C4-2B (cell line): ENCODE measurements at regions not wholly inside any gene's neighbourhood (a gene's known extent, or its start where the extent isn't known, plus 50 kb on each side); places are given as distances from the start of the nearest gene placed in this dataset.

ENCODE experiments used
- H3K27ac ChIP-seq: fragments of 450-650 bp; 2 replicates; pipeline ENCODE4 v1.5.1; 2017
- ZFX ChIP-seq: fragments of 450-650 bp; IDR thresholded peaks from 2 replicates; pipeline ENCODE4 v1.6.1; 2017
- TF ChIP-seq, protein P1 (sequence below): fragments of 450-650 bp; conservative IDR thresholded peaks from 2 replicates; pipeline ENCODE4 v1.5.1; 2017; ENCODE audit warnings: mild to moderate bottlenecking

DNA sequence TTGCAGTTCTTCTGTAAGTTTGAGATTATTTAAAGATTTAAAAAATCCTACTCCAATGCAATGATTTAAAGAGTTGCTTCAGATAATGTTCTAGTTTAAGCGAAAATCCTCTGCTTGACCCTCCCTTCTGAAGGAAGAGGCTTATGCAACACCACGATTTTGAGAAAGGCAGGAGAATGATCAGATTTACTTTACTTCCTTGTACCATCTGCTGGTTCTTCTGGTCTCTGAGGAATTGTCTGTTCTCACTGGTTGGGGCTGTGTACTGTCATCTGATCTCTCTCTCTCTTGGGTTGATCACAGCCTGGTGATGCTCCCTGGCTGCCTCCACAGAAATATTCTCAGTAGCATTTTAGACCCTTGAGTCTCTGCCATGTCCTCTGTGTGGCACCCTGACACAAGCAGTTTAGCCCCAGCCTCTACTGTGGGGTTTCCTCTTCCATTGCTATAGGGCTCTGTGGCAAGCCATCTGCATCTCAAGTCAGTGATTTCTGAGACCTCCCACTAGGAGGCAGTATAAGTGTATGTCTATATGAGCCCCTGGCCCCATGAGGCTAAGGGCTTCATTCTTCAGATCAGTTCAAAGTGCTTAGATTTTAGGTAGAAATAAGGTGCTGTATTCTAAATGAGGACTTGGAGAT, 50.8 kb upstream of the PLAAT1 start:
- TF ChIP-seq ZFX: no peak
- TF ChIP-seq, protein P1, sequence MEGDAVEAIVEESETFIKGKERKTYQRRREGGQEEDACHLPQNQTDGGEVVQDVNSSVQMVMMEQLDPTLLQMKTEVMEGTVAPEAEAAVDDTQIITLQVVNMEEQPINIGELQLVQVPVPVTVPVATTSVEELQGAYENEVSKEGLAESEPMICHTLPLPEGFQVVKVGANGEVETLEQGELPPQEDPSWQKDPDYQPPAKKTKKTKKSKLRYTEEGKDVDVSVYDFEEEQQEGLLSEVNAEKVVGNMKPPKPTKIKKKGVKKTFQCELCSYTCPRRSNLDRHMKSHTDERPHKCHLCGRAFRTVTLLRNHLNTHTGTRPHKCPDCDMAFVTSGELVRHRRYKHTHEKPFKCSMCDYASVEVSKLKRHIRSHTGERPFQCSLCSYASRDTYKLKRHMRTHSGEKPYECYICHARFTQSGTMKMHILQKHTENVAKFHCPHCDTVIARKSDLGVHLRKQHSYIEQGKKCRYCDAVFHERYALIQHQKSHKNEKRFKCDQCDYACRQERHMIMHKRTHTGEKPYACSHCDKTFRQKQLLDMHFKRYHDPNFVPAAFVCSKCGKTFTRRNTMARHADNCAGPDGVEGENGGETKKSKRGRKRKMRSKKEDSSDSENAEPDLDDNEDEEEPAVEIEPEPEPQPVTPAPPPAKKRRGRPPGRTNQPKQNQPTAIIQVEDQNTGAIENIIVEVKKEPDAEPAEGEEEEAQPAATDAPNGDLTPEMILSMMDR: peak; percentile 73
- H3K27ac ChIP-seq: no peak overlapping the region
